ENCODE measurements at regions not wholly inside any gene's neighbourhood (a gene's known extent, or its start where the extent isn't known, plus 50 kb on each side); places are given as distances from the start of the nearest gene placed in this dataset.

DNA sequence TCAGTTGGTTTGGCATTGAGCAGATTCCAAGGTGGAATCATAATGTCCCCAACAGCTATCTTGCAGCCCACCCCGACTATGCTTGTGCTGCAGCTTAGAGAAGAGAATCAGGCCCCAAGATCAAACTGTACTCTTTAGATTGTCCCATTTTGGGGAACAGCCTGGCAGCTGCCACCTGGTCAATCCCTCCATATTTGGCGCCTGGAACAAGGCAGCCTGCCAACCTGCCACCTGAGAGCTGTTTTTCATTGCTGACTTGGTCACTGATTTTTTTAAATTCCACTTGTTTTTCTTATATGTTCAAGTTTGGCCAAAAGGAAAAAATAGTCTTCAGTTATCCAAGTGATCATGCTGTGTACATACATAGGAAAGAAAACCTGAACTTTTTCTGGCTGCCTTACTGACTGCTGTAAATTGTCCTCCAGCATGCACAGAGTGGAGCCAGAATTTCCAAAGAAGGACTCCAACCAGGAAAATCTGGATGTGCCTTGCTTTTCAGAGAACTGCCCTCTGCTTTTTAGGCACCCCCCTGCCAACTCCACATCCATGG, 504.2 kb downstream of the ENC1 start:
- Histone ChIP-seq H3K4me1 (ENCODE audit: control insufficient read depth, insufficient read depth, low read length) (no peaks in the 10 kb centered on the region), H3K27me3 (replicated peaks in 1 of 2; ENCODE audit: control insufficient read depth in 2 of 2, insufficient read depth in 2 of 2, low read length in 1 of 2) (peaks cover 0 to 2% of the 10 kb centered on the region in 2 experiments; a peak in 2 of 4 replicates), H3K4me2 (ENCODE audit: control insufficient read depth, insufficient read depth) (no peak overlapping the region), H2AFZ (ENCODE audit: control insufficient read depth, low read depth, low read length) (no peak overlapping the region), H3K36me3 (ENCODE audit: control insufficient read depth in 2 of 2, insufficient read depth in 2 of 2, low read length in 1 of 2) (no peaks in the 10 kb centered on the region), H3K79me2 (ENCODE audit: control insufficient read depth, insufficient read depth, low read length) (no peaks in the 10 kb centered on the region), H3K4me3 (no peak overlapping the region), H3K27ac (ENCODE audit: control insufficient read depth, insufficient read depth) (no peak overlapping the region), H4K20me1 (ENCODE audit: control insufficient read depth, insufficient read depth) (no peaks in the 10 kb centered on the region), H3K9ac (ENCODE audit: control insufficient read depth, insufficient read depth, low read length) (no peak overlapping the region), H3K9me3 (replicated peaks; ENCODE audit: control insufficient read depth, insufficient read depth, low read length) (no peaks in the 10 kb centered on the region)
- ChIA-PET POLR2A (no interaction called here), RAD21 (ENCODE audit: unreplicated experiment) (no interaction called here), SMC1A (ENCODE audit: uncharacterized antibody, unreplicated experiment) (interaction anchor here (1.3 kb wide), 1 partner anchor 234 kb away, joined by 3 read pairs; no protein-coding TSS in a partner anchor), CTCF (interaction anchor here (1.7 kb wide), 1 partner anchor 11 kb away, joined by 4 read pairs; no protein-coding TSS in a partner anchor)
- no TSS peak for BruUV-seq (replicated peaks)
- DNase-seq (ENCODE audit: low read depth, low spot score) (no peak), FAIRE-seq (no peak), ATAC-seq (no peak)
- in situ Hi-C loops (cut with MboI), result no loop called here
- intact Hi-C loops (cut with micrococcal nuclease; ENCODE audit: unreplicated experiment), result no loop called here
- 0% methylated on average over 2 of the region's 2 CpGs for WGBS (ENCODE audit: insufficient coverage, insufficient replicate concordance, low lambda C conversion rate, missing lambda C conversion rate)
- TF ChIP-seq FOXM1 (IDR thresholded peaks at IDR 0.05; ENCODE audit: low read depth, low read length), result no peak
- TF ChIP-seq, protein P1, sequence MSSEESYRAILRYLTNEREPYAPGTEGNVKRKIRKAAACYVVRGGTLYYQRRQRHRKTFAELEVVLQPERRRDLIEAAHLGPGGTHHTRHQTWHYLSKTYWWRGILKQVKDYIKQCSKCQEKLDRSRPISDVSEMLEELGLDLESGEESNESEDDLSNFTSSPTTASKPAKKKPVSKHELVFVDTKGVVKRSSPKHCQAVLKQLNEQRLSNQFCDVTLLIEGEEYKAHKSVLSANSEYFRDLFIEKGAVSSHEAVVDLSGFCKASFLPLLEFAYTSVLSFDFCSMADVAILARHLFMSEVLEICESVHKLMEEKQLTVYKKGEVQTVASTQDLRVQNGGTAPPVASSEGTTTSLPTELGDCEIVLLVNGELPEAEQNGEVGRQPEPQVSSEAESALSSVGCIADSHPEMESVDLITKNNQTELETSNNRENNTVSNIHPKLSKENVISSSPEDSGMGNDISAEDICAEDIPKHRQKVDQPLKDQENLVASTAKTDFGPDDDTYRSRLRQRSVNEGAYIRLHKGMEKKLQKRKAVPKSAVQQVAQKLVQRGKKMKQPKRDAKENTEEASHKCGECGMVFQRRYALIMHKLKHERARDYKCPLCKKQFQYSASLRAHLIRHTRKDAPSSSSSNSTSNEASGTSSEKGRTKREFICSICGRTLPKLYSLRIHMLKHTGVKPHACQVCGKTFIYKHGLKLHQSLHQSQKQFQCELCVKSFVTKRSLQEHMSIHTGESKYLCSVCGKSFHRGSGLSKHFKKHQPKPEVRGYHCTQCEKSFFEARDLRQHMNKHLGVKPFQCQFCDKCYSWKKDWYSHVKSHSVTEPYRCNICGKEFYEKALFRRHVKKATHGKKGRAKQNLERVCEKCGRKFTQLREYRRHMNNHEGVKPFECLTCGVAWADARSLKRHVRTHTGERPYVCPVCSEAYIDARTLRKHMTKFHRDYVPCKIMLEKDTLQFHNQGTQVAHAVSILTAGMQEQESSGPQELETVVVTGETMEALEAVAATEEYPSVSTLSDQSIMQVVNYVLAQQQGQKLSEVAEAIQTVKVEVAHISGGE (CRISPR knock-in tag; IDR thresholded peaks at IDR 0.05), result no peak
- no peak for TF ChIP-seq SPI1 (IDR thresholded peaks at IDR 0.05; ENCODE audit: borderline replicate concordance, insufficient read depth, low read depth, low read length)
- TF ChIP-seq, protein P2, sequence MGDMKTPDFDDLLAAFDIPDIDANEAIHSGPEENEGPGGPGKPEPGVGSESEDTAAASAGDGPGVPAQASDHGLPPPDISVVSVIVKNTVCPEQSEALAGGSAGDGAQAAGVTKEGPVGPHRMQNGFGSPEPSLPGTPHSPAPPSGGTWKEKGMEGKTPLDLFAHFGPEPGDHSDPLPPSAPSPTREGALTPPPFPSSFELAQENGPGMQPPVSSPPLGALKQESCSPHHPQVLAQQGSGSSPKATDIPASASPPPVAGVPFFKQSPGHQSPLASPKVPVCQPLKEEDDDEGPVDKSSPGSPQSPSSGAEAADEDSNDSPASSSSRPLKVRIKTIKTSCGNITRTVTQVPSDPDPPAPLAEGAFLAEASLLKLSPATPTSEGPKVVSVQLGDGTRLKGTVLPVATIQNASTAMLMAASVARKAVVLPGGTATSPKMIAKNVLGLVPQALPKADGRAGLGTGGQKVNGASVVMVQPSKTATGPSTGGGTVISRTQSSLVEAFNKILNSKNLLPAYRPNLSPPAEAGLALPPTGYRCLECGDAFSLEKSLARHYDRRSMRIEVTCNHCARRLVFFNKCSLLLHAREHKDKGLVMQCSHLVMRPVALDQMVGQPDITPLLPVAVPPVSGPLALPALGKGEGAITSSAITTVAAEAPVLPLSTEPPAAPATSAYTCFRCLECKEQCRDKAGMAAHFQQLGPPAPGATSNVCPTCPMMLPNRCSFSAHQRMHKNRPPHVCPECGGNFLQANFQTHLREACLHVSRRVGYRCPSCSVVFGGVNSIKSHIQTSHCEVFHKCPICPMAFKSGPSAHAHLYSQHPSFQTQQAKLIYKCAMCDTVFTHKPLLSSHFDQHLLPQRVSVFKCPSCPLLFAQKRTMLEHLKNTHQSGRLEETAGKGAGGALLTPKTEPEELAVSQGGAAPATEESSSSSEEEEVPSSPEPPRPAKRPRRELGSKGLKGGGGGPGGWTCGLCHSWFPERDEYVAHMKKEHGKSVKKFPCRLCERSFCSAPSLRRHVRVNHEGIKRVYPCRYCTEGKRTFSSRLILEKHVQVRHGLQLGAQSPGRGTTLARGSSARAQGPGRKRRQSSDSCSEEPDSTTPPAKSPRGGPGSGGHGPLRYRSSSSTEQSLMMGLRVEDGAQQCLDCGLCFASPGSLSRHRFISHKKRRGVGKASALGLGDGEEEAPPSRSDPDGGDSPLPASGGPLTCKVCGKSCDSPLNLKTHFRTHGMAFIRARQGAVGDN (IDR thresholded peaks at IDR 0.05), result no peak
- TF ChIP-seq, protein P3, sequence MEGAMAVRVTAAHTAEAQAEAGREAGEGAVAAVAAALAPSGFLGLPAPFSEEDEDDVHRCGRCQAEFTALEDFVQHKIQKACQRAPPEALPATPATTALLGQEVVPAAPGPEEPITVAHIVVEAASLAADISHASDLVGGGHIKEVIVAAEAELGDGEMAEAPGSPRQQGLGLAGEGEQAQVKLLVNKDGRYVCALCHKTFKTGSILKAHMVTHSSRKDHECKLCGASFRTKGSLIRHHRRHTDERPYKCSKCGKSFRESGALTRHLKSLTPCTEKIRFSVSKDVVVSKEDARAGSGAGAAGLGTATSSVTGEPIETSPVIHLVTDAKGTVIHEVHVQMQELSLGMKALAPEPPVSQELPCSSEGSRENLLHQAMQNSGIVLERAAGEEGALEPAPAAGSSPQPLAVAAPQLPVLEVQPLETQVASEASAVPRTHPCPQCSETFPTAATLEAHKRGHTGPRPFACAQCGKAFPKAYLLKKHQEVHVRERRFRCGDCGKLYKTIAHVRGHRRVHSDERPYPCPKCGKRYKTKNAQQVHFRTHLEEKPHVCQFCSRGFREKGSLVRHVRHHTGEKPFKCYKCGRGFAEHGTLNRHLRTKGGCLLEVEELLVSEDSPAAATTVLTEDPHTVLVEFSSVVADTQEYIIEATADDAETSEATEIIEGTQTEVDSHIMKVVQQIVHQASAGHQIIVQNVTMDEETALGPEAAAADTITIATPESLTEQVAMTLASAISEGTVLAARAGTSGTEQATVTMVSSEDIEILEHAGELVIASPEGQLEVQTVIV (IDR thresholded peaks at IDR 0.05; ENCODE audit: borderline replicate concordance, partially characterized antibody), result no peak
- no peak for TF ChIP-seq CBFB (IDR thresholded peaks at IDR 0.05; ENCODE audit: low read depth)
- TF ChIP-seq NR2F1 (conservative IDR thresholded peaks at IDR 0.05), result no peak
- TF ChIP-seq SP1 (IDR thresholded peaks at IDR 0.05; ENCODE audit: low read depth, low read length), result no peak
- TF ChIP-seq ZSCAN29 (IDR thresholded peaks at IDR 0.05), result no peak
- no peak for TF ChIP-seq SREBF2 (IDR thresholded peaks at IDR 0.05; ENCODE audit: low read length)
- no peak for TF ChIP-seq RAD21 (IDR thresholded peaks at IDR 0.05; ENCODE audit: insufficient read depth, low read depth, low read length)
- TF ChIP-seq, protein P4, sequence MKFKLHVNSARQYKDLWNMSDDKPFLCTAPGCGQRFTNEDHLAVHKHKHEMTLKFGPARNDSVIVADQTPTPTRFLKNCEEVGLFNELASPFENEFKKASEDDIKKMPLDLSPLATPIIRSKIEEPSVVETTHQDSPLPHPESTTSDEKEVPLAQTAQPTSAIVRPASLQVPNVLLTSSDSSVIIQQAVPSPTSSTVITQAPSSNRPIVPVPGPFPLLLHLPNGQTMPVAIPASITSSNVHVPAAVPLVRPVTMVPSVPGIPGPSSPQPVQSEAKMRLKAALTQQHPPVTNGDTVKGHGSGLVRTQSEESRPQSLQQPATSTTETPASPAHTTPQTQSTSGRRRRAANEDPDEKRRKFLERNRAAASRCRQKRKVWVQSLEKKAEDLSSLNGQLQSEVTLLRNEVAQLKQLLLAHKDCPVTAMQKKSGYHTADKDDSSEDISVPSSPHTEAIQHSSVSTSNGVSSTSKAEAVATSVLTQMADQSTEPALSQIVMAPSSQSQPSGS (IDR thresholded peaks at IDR 0.05; ENCODE audit: low read length), result no peak
